A673 (cell line): ENCODE measurements at regions not wholly inside any gene's neighbourhood (a gene's known extent, or its start where the extent isn't known, plus 50 kb on each side); places are given as distances from the start of the nearest gene placed in this dataset.

Experiments used
- BruUV-seq: library from RNA; stranded (reverse); fragments of 400-500 nt; replicated peaks from 2 replicates; lab custom pipeline; 2021; lab: Mats Ljungman, UMichigan
- CTCF ChIA-PET: fragments of 300-600 bp; sonication (Branson Sonifier 250); formaldehyde crosslinking; loops from one replicate; lab custom pipeline; 2022; ENCODE audit warnings: antibody characterized with exemption; lab: Charles Lee
- POLR2A ChIA-PET: fragments of 300-600 bp; sonication (Branson Sonifier 250); formaldehyde crosslinking; loops from one replicate; lab custom pipeline; 2022; ENCODE audit warnings: antibody characterized with exemption; ENCODE audit not compliant: low non-redundant PET; lab: Charles Lee
- DNase-seq: peaks from one replicate; pipeline ENCODE4 v3.0.0-alpha.2; 2015; ENCODE audit warnings: low spot score
- H3K27ac ChIP-seq: fragments of 200-600 bp; sonication (generic); 2 replicates; pipeline ENCODE4 v1.5.1; 2016; ENCODE audit warnings: mixed run types, low read depth, mild to moderate bottlenecking, mixed read lengths, antibody characterized with exemption, low read length; ENCODE audit not compliant: poor library complexity, severe bottlenecking
- H3K27me3 ChIP-seq: fragments of 200-600 bp; sonication (generic); replicated peaks from 2 replicates; pipeline ENCODE4 v1.6.1; 2017; ENCODE audit warnings: mixed run types, low read depth, mild to moderate bottlenecking, mixed read lengths, antibody characterized with exemption, low read length; ENCODE audit not compliant: insufficient read depth, poor library complexity
- H3K36me3 ChIP-seq: fragments of 200-600 bp; sonication (generic); 2 replicates; pipeline ENCODE4 v1.6.1; 2016; ENCODE audit warnings: mixed run types, mild to moderate bottlenecking, mixed read lengths, antibody characterized with exemption, low read length; ENCODE audit not compliant: insufficient read depth, poor library complexity, severe bottlenecking
- H3K4me1 ChIP-seq: fragments of 200-600 bp; sonication (generic); 2 replicates; pipeline ENCODE4 v1.6.1; 2017; ENCODE audit warnings: mixed run types, mild to moderate bottlenecking, mixed read lengths, antibody characterized with exemption, low read length; ENCODE audit not compliant: insufficient read depth, poor library complexity, severe bottlenecking
- H3K4me3 ChIP-seq: fragments of 200-600 bp; sonication (generic); 2 replicates; pipeline ENCODE4 v1.5.1; 2016; ENCODE audit warnings: low read depth, mixed run types, mild to moderate bottlenecking, mixed read lengths, low read length; ENCODE audit not compliant: poor library complexity, severe bottlenecking
- H3K9me3 ChIP-seq: fragments of 200-600 bp; sonication (generic); 2 replicates; pipeline ENCODE4 v1.6.1; 2016; ENCODE audit warnings: mixed run types, low read depth, mild to moderate bottlenecking, mixed read lengths, antibody characterized with exemption, low read length; ENCODE audit not compliant: poor library complexity, severe bottlenecking
- CTCF ChIP-seq: fragments of 300-800, 200-600 bp; sonication (generic); conservative IDR thresholded peaks from 2 replicates; pipeline ENCODE4 v1.5.1; 2017; ENCODE audit warnings: low read depth, mild to moderate bottlenecking, antibody characterized with exemption, low read length, moderate library complexity, mixed read lengths
- EZH2 ChIP-seq: fragments of 200-600 bp; sonication (generic); IDR thresholded peaks from 2 replicates; pipeline ENCODE4 v1.6.1; 2017; ENCODE audit warnings: borderline replicate concordance, low read depth, mild to moderate bottlenecking, mixed read lengths, antibody characterized with exemption, low read length; ENCODE audit not compliant: poor library complexity, severe bottlenecking
- intact Hi-C: fragments of 100-400 bp; cut with micrococcal nuclease; formaldehyde crosslinking; loops from one replicate; pipeline ENCODE4 v1.10.0; 2022; ENCODE audit not compliant: unreplicated experiment

- H3K27ac ChIP-seq = no peak overlapping the region
- H3K9me3 ChIP-seq = no peaks in the 10 kb centered on the region
- ChIA-PET POLR2A (no interaction called here), CTCF (no interaction called here)
- intact Hi-C loops = no loop called here
- H3K27me3 ChIP-seq = no peaks in the 10 kb centered on the region
- H3K4me3 ChIP-seq = no peak overlapping the region
- BruUV-seq = no TSS peak
- no peaks in the 10 kb centered on the region for H3K36me3 ChIP-seq
- no peaks in the 10 kb centered on the region for H3K4me1 ChIP-seq
- TF ChIP-seq EZH2 = no peak
- no peak for TF ChIP-seq CTCF
- DNase-seq = no peak
Measured at GRCh38 chr12:124177951-124178316, 117.0 kb upstream of the RFLNA start.

GRCh38 chr12:124179936-124180607, 114.8 kb upstream of the RFLNA start:
- Histone ChIP-seq H3K9me3 (no peaks in the 10 kb centered on the region), H3K27ac (no peak overlapping the region), H3K36me3 (no peaks in the 10 kb centered on the region), H3K4me1 (no peaks in the 10 kb centered on the region), H3K4me3 (no peak overlapping the region), H3K27me3 (no peaks in the 10 kb centered on the region)
- no peak for DNase-seq
- no TSS peak for BruUV-seq
- intact Hi-C loops = no loop called here
- POLR2A ChIA-PET = no interaction called here
- TF ChIP-seq EZH2 = no peak
- TF ChIP-seq CTCF = no peak
- CTCF ChIA-PET = no interaction called here

GRCh38 chr12:124183172-124183571, 111.7 kb upstream of the RFLNA start:
- H3K27me3 ChIP-seq = no peaks in the 10 kb centered on the region
- H3K4me1 ChIP-seq = peaks cover 3% of the 10 kb centered on the region
- intact Hi-C loops = no loop called here
- no peak for DNase-seq
- no peak overlapping the region for H3K4me3 ChIP-seq
- TF ChIP-seq EZH2 (no peak), CTCF (no peak)
- no peak overlapping the region for H3K27ac ChIP-seq
- POLR2A ChIA-PET = no interaction called here
- H3K9me3 ChIP-seq = no peaks in the 10 kb centered on the region
- H3K36me3 ChIP-seq = no peaks in the 10 kb centered on the region
- CTCF ChIA-PET = no interaction called here
- no TSS peak for BruUV-seq
